B cell (primary cell): ENCODE measurements at regions not wholly inside any gene's neighbourhood (a gene's known extent, or its start where the extent isn't known, plus 50 kb on each side); places are given as distances from the start of the nearest gene placed in this dataset.

ENCODE experiments used
- ATAC-seq: fragments of 200-7000 bp; cut with Tn5 transposase; one replicate; pipeline ENCODE4 v1.10.0; 2021; ENCODE audit warnings: low read depth, mild to moderate bottlenecking, moderate number of reproducible peaks, moderate library complexity
- CTCF ChIA-PET: fragments of 350-600 bp; sonication (Branson Sonifier 250); formaldehyde crosslinking; loops from one replicate; lab custom pipeline; 2021; ENCODE audit warnings: antibody characterized with exemption, inconsistent platforms; lab: Charles Lee
- POLR2A ChIA-PET: fragments of 350-600 bp; sonication (Branson Sonifier 250); formaldehyde crosslinking; loops from one replicate; lab custom pipeline; 2021; ENCODE audit warnings: antibody characterized with exemption; lab: Charles Lee
- DNase-seq: peaks from one replicate; pipeline ENCODE4 v3.0.0; 2013
- H2AFZ ChIP-seq: 2 replicates; pipeline ENCODE4 v1.6.1; 2012; ENCODE audit warnings: mild to moderate bottlenecking, low read depth, low read length; ENCODE audit not compliant: insufficient read depth, poor library complexity, severe bottlenecking
- H3K27ac ChIP-seq, 2 donors: 1 replicate in 1 of 2; 2 replicates in 1 of 2; pipeline ENCODE4 v1.5.1; 2012 to 2013; ENCODE audit warnings: low read length in 2 of 2, mild to moderate bottlenecking in 2 of 2, moderate library complexity in 1 of 2
- H3K27me3 ChIP-seq, 4 experiments: fragments of 200-600 bp in 1 of 4; sonication (generic) in 1 of 4; replicated peaks in 1 of 4; 1 replicate in 2 of 4; 2 replicates in 2 of 4; pipeline versions ENCODE4 v1.6.1 to v1.7.0; 2013 to 2016; ENCODE audit warnings: low read length in 3 of 4, mild to moderate bottlenecking in 2 of 4, mixed read lengths in 1 of 4, moderate library complexity in 1 of 4; ENCODE audit not compliant: insufficient read depth in 4 of 4, control insufficient read depth in 3 of 4; ENCODE audit errors: control extremely low read depth in 1 of 4
- H3K36me3 ChIP-seq, 2 experiments: replicated peaks in 1 of 2; 1 replicate in 1 of 2; 2 replicates in 1 of 2; pipeline versions ENCODE4 v1.6.1 to v1.7.1; 2013; ENCODE audit warnings: low read length in 1 of 2; ENCODE audit not compliant: insufficient read depth in 2 of 2, control insufficient read depth in 1 of 2; ENCODE audit errors: control extremely low read depth in 1 of 2, extremely low read depth in 1 of 2
- H3K4me1 ChIP-seq, 2 donors: fragments of 200-600 bp in 1 of 2; sonication (generic) in 1 of 2; 1 replicate in 1 of 2; 2 replicates in 1 of 2; pipeline versions ENCODE4 v1.5.1 to v1.6.1; 2013 to 2017; ENCODE audit warnings: low read length in 2 of 2; ENCODE audit not compliant: control insufficient read depth in 2 of 2, insufficient read depth in 2 of 2
- H3K4me2 ChIP-seq: replicated peaks from 2 replicates; pipeline ENCODE3; 2012; ENCODE audit warnings: mild to moderate bottlenecking, low read depth, low read length; ENCODE audit not compliant: poor library complexity, severe bottlenecking
- H3K4me3 ChIP-seq, 5 experiments: fragments of 200-600 bp in 1 of 5; sonication (generic) in 1 of 5; 1 replicate in 3 of 5; 2 replicates in 2 of 5; pipeline versions ENCODE4 v1.5.1 to v1.7.0; 2011 to 2016; ENCODE audit warnings: low read length in 4 of 5, mild to moderate bottlenecking in 4 of 5, low read depth in 2 of 5, control low read depth in 1 of 5, moderate library complexity in 1 of 5; ENCODE audit not compliant: insufficient read depth in 1 of 5; ENCODE audit errors: control extremely low read depth in 1 of 5, extremely low read depth in 1 of 5
- H3K79me2 ChIP-seq: fragments of 200-600 bp; sonication (generic); one replicate; pipeline ENCODE4 v1.6.0; 2016; ENCODE audit warnings: low read length; ENCODE audit not compliant: control insufficient read depth, insufficient read depth
- H3K9ac ChIP-seq: fragments of 200-600 bp; sonication (generic); 2 replicates; pipeline ENCODE4 v1.6.1; 2017; ENCODE audit warnings: mild to moderate bottlenecking, low read length, moderate library complexity
- H3K9me3 ChIP-seq, 3 donors: one replicate each; pipeline versions ENCODE4 v1.6.1 to v1.7.1; 2013; ENCODE audit warnings: low read length in 2 of 3; ENCODE audit not compliant: control insufficient read depth in 2 of 3, insufficient read depth in 1 of 3; ENCODE audit errors: control extremely low read depth in 1 of 3
- H4K20me1 ChIP-seq: 2 replicates; pipeline ENCODE4 v1.6.0; 2012; ENCODE audit warnings: mild to moderate bottlenecking, low read length; ENCODE audit not compliant: insufficient read depth, control insufficient read depth, poor library complexity, severe bottlenecking
- H3K27ac Mint-ChIP-seq: one replicate; pipeline ENCODE4 v1.8.0; 2021; ENCODE audit warnings: mixed read lengths
- H3K27me3 Mint-ChIP-seq: one replicate; pipeline ENCODE4 v1.8.0; 2021; ENCODE audit warnings: mixed read lengths
- H3K4me1 Mint-ChIP-seq: one replicate; pipeline ENCODE4 v1.8.0; 2021; ENCODE audit warnings: mixed read lengths
- H3K4me3 Mint-ChIP-seq: one replicate; pipeline ENCODE4 v1.8.0; 2021; ENCODE audit warnings: mixed read lengths
- H3K9me3 Mint-ChIP-seq: one replicate; pipeline ENCODE4 v1.8.0; 2022; ENCODE audit warnings: mixed read lengths; ENCODE audit not compliant: insufficient read depth
- CTCF ChIP-seq: fragments of 200-600 bp; IDR thresholded peaks from one replicate; pipeline ENCODE4 v1.8.0; 2022; ENCODE audit warnings: antibody characterized with exemption, mild to moderate bottlenecking
- EZH2 ChIP-seq: IDR thresholded peaks from 2 replicates; pipeline ENCODE4 v1.6.1; 2012; ENCODE audit warnings: borderline replicate concordance, low read depth, mild to moderate bottlenecking, moderate library complexity, low read length; ENCODE audit not compliant: insufficient read depth, poor library complexity, severe bottlenecking
- whole genome bisulfite sequencing: methylation state at CpG from one replicate; pipeline ENCODE4 v1.1.5; 2013; ENCODE audit warnings: missing lambda C conversion rate; ENCODE audit not compliant: insufficient coverage; 5-methylcytosine and 5-hydroxymethylcytosine counted together
- intact Hi-C: fragments of 100-400 bp; cut with micrococcal nuclease; formaldehyde crosslinking; loops from one replicate; pipeline ENCODE4 v1.10.0; 2022

- no peak overlapping the region for H3K27ac Mint-ChIP-seq
- Histone ChIP-seq H3K27ac (no peak overlapping the region), H3K4me1 (no peaks in the 10 kb centered on the region), H3K4me3 (no peak overlapping the region), H3K27me3 (no peaks in the 10 kb centered on the region), H3K79me2 (no peaks in the 10 kb centered on the region), H4K20me1 (no peaks in the 10 kb centered on the region), H3K36me3 (no peaks in the 10 kb centered on the region), H2AFZ (no peak overlapping the region), H3K9ac (no peak overlapping the region), H3K9me3 (peaks cover 0 to 10% (median 0%) of the 10 kb centered on the region in 3 donors), H3K4me2 (no peak overlapping the region)
- intact Hi-C loops = no loop called here
- WGBS = 57% methylated on average over 1 of the region's 1 CpG
- no peak for DNase-seq
- TF ChIP-seq CTCF (no peak), EZH2 (no peak)
- H3K4me3 Mint-ChIP-seq = no peak overlapping the region
- no peaks in the 10 kb centered on the region for H3K4me1 Mint-ChIP-seq
- no peak for ATAC-seq
- CTCF ChIA-PET = no interaction called here
- POLR2A ChIA-PET = no interaction called here
- H3K27me3 Mint-ChIP-seq = no peaks in the 10 kb centered on the region
- H3K9me3 Mint-ChIP-seq = peaks cover 2% of the 10 kb centered on the region
Observed at GRCh38 chr19:31639306-31639705, 290.1 kb upstream of the TSHZ3 start.

GRCh38 chr19:31641591-31641990 lies 292.4 kb upstream of the TSHZ3 start:
- Mint-ChIP-seq H3K4me1 (no peaks in the 10 kb centered on the region), H3K27ac (no peak overlapping the region), H3K4me3 (no peak overlapping the region), H3K27me3 (no peaks in the 10 kb centered on the region), H3K9me3 (peaks cover 11% of the 10 kb centered on the region)
- Histone ChIP-seq H3K36me3 (no peaks in the 10 kb centered on the region), H3K9ac (no peak overlapping the region), H3K4me1 (no peaks in the 10 kb centered on the region), H3K79me2 (no peaks in the 10 kb centered on the region), H4K20me1 (no peaks in the 10 kb centered on the region), H3K4me2 (no peak overlapping the region), H3K27me3 (no peaks in the 10 kb centered on the region), H2AFZ (no peak overlapping the region), H3K4me3 (no peak overlapping the region), H3K9me3 (peaks cover 0 to 7% (median 0%) of the 10 kb centered on the region in 3 donors), H3K27ac (no peak overlapping the region)
- TF ChIP-seq CTCF (no peak), EZH2 (no peak)
- DNase-seq = no peak
- intact Hi-C loops = no loop called here
- CTCF ChIA-PET = no interaction called here
- WGBS = no CpG with 5 or more reads among the region's 2 CpGs
- POLR2A ChIA-PET = no interaction called here
- ATAC-seq = no peak
